Endothelial cell (in vitro differentiated cells): ENCODE measurements at regions not wholly inside any gene's neighbourhood (a gene's known extent, or its start where the extent isn't known, plus 50 kb on each side); places are given as distances from the start of the nearest gene placed in this dataset.

ENCODE experiments used
- DNase-seq: peaks from one replicate; pipeline ENCODE4 v3.0.0; 2021; ENCODE audit warnings: low spot score
- H3K27ac Mint-ChIP-seq: one replicate; pipeline ENCODE4 v1.8.0; 2021; ENCODE audit warnings: mixed read lengths, inconsistent platforms; ENCODE audit not compliant: unreplicated experiment
- H3K27me3 Mint-ChIP-seq: one replicate; pipeline ENCODE4 v1.8.0; 2021; ENCODE audit warnings: mild to moderate bottlenecking, moderate library complexity, mixed read lengths, inconsistent platforms; ENCODE audit not compliant: unreplicated experiment
- H3K36me3 Mint-ChIP-seq: one replicate; pipeline ENCODE4 v1.8.0; 2021; ENCODE audit warnings: mild to moderate bottlenecking, low read depth, mixed read lengths, inconsistent platforms; ENCODE audit not compliant: unreplicated experiment
- H3K4me1 Mint-ChIP-seq: one replicate; pipeline ENCODE4 v1.8.0; 2021; ENCODE audit warnings: mild to moderate bottlenecking, mixed read lengths, inconsistent platforms; ENCODE audit not compliant: unreplicated experiment
- H3K4me3 Mint-ChIP-seq: one replicate; pipeline ENCODE4 v1.8.0; 2021; ENCODE audit warnings: mild to moderate bottlenecking, mixed read lengths, inconsistent platforms; ENCODE audit not compliant: unreplicated experiment
- H3K9me3 Mint-ChIP-seq: one replicate; pipeline ENCODE4 v1.8.0; 2021; ENCODE audit warnings: mixed read lengths, inconsistent platforms; ENCODE audit not compliant: unreplicated experiment
- CTCF ChIP-seq: fragments of 200-600 bp; sonication (generic); IDR thresholded peaks from one replicate; pipeline ENCODE4 v1.5.0; 2021; ENCODE audit warnings: antibody characterized with exemption; ENCODE audit not compliant: unreplicated experiment

GRCh38 chr18:40063488-40063887 is 1891.5 kb upstream of the PIK3C3 start:
- H3K27ac Mint-ChIP-seq, result no peak overlapping the region
- TF ChIP-seq CTCF, result no peak
- H3K36me3 Mint-ChIP-seq, result no peaks in the 10 kb centered on the region
- H3K4me3 Mint-ChIP-seq, result no peak overlapping the region
- H3K27me3 Mint-ChIP-seq, result no peaks in the 10 kb centered on the region
- H3K4me1 Mint-ChIP-seq, result no peaks in the 10 kb centered on the region
- DNase-seq, result no peak
- no peaks in the 10 kb centered on the region for H3K9me3 Mint-ChIP-seq

GRCh38 chr18:40061086-40061485 is 1893.9 kb upstream of the PIK3C3 start:
- no peak for DNase-seq
- Mint-ChIP-seq H3K36me3 (no peaks in the 10 kb centered on the region), H3K9me3 (no peaks in the 10 kb centered on the region), H3K4me1 (no peaks in the 10 kb centered on the region), H3K4me3 (no peak overlapping the region), H3K27me3 (no peaks in the 10 kb centered on the region), H3K27ac (no peak overlapping the region)
- no peak for TF ChIP-seq CTCF

- Mint-ChIP-seq H3K27me3 (no peaks in the 10 kb centered on the region), H3K36me3 (no peaks in the 10 kb centered on the region), H3K4me3 (no peak overlapping the region), H3K27ac (no peak overlapping the region), H3K9me3 (no peaks in the 10 kb centered on the region), H3K4me1 (no peaks in the 10 kb centered on the region)
- TF ChIP-seq CTCF, result no peak
- no peak for DNase-seq
Observed at GRCh38 chr18:40060562-40060961, 1894.5 kb upstream of the PIK3C3 start.

GRCh38 chr18:40058811-40059570 is 1896.0 kb upstream of the PIK3C3 start:
- H3K9me3 Mint-ChIP-seq, result no peaks in the 10 kb centered on the region
- no peaks in the 10 kb centered on the region for H3K36me3 Mint-ChIP-seq
- TF ChIP-seq CTCF, result no peak
- H3K27ac Mint-ChIP-seq, result no peak overlapping the region
- no peak for DNase-seq
- H3K4me1 Mint-ChIP-seq, result no peaks in the 10 kb centered on the region
- no peaks in the 10 kb centered on the region for H3K27me3 Mint-ChIP-seq
- no peak overlapping the region for H3K4me3 Mint-ChIP-seq

GRCh38 chr18:40056079-40056692 is 1898.8 kb upstream of the PIK3C3 start:
- Mint-ChIP-seq H3K27me3 (no peaks in the 10 kb centered on the region), H3K36me3 (no peaks in the 10 kb centered on the region), H3K4me3 (no peak overlapping the region), H3K9me3 (no peaks in the 10 kb centered on the region), H3K4me1 (no peaks in the 10 kb centered on the region), H3K27ac (no peak overlapping the region)
- no peak for DNase-seq
- TF ChIP-seq CTCF, result no peak
